ENCODE measurements at regions not wholly inside any gene's neighbourhood (a gene's known extent, or its start where the extent isn't known, plus 50 kb on each side); places are given as distances from the start of the nearest gene placed in this dataset.

DNA sequence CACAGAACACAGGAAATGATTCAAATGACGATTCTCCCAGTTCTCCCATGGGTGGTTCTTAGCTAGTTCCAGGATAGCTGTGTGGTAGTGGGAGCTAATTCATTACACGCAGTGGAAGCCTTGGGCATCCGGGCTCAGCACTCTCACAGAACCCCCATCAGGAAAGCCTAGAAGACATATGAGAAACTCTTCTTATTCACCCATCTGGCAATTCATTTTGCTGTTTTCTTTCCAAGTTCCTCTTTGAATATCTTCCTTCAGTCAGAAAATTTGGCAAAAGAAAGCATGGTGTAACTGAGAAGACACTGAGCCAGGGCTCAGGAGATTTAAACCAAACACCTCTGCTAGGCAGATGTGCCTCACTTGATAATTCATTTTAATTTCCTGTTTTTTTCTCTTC lies 85.2 kb upstream of the FN1 start:
- no peak for DNase-seq (ENCODE audit: low spot score)
- H3K27ac ChIP-seq: no peak overlapping the region
- H3K9me3 ChIP-seq: no peaks in the 10 kb centered on the region
- no peak for TF ChIP-seq CTCF (IDR thresholded peaks at IDR 0.05)
- TF ChIP-seq POLR2AphosphoS5 (IDR thresholded peaks at IDR 0.05): no peak
- H3K4me1 ChIP-seq (replicated peaks): no peaks in the 10 kb centered on the region
- no peak overlapping the region for H3K4me3 ChIP-seq
- WGBS: 89% methylated on average over 3 of the region's 3 CpGs
- no peaks in the 10 kb centered on the region for H3K27me3 ChIP-seq (replicated peaks; ENCODE audit: insufficient read depth)
- H3K36me3 ChIP-seq: no peaks in the 10 kb centered on the region
- intact Hi-C loops (cut with DNase I): no loop called here

DNA sequence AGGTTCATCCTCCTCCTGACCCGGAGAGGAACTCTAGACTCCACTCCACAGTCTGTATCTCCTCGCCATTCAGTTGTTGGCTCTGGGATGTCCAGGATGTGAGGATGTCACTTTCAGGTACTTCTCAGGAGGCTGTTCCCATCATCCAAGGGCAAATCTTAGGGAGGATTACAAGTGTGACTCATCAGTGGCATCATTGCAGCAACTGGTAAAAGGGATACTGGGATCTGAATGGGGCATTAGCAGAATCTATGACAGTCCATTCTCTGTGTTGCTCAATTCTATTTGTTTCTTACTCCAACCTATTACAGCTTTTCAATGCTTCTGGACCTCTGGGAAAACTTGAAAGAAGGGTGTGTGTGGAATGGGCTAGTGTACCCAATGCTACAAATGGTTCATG lies 81.5 kb upstream of the FN1 start:
- intact Hi-C loops (cut with DNase I): no loop called here
- Histone ChIP-seq H3K4me1 (replicated peaks) (no peaks in the 10 kb centered on the region), H3K27ac (no peak overlapping the region), H3K36me3 (no peaks in the 10 kb centered on the region), H3K9me3 (no peaks in the 10 kb centered on the region), H3K27me3 (replicated peaks; ENCODE audit: insufficient read depth) (no peaks in the 10 kb centered on the region), H3K4me3 (no peak overlapping the region)
- WGBS: 77% methylated on average over 2 of the region's 2 CpGs
- no peak for TF ChIP-seq CTCF (IDR thresholded peaks at IDR 0.05)
- TF ChIP-seq POLR2A (IDR thresholded peaks at IDR 0.05): no peak
- no peak for TF ChIP-seq POLR2AphosphoS5 (IDR thresholded peaks at IDR 0.05)
- no peak for DNase-seq (ENCODE audit: low spot score)

GRCh38 chr2:215514516-215514915 lies 78.6 kb upstream of the FN1 start:
- Histone ChIP-seq H3K27ac (no peak overlapping the region), H3K9me3 (no peaks in the 10 kb centered on the region), H3K27me3 (replicated peaks; ENCODE audit: insufficient read depth) (no peaks in the 10 kb centered on the region), H3K4me3 (no peak overlapping the region), H3K36me3 (no peaks in the 10 kb centered on the region), H3K4me1 (replicated peaks) (no peaks in the 10 kb centered on the region)
- DNase-seq (ENCODE audit: low spot score): no peak
- no peak for TF ChIP-seq POLR2A (IDR thresholded peaks at IDR 0.05)
- no peak for TF ChIP-seq CTCF (IDR thresholded peaks at IDR 0.05)
- no peak for TF ChIP-seq POLR2AphosphoS5 (IDR thresholded peaks at IDR 0.05)
- WGBS: 97% methylated on average over 16 of the region's 16 CpGs
- intact Hi-C loops (cut with DNase I): no loop called here

DNA sequence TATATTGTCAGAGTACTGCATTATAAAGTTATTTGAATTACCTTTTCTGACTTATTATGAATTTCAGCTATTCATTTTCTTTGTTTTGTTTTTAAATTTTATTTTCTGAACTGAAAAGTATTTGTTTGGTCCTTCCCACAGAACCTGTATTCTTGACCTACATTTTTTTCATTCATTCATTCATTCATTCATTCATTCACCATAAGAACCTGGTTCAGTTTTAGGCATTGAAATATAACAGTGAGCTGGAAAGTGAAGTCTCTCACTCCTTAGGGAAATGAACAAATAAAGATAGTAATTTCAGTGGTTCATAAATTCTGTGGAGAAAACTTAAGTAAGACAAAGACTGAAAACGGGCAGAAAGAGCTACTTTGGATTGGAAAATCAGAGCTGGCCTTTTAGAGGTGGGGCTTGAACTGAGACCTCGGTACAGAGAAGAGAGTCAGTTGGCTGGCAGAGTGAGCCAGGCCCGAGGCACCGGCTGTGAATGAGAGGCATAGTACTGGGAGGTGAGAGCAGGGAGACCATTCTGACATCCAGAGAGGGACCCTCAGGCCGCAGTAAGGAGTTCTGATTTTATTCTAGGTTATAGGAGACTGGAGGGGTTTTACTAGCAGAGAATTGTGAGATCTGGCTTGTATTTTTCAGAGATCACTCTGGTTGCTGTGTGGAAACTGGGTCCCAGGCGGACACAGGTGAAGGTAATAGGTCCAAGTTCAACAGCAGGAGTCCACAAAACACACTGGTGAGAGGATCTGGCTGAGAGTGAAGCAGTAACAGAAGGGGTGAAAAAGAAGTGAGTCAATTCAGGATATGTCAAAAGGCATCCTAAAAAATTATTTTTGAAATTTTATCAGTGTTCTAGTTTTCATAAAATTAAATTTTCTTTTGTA lies 75.8 kb upstream of the FN1 start:
- Histone ChIP-seq H3K36me3 (no peaks in the 10 kb centered on the region), H3K9me3 (no peaks in the 10 kb centered on the region), H3K4me3 (no peak overlapping the region), H3K4me1 (replicated peaks) (no peaks in the 10 kb centered on the region), H3K27me3 (replicated peaks; ENCODE audit: insufficient read depth) (no peaks in the 10 kb centered on the region), H3K27ac (no peak overlapping the region)
- no peak for TF ChIP-seq POLR2A (IDR thresholded peaks at IDR 0.05)
- no peak for TF ChIP-seq POLR2AphosphoS5 (IDR thresholded peaks at IDR 0.05)
- no peak for TF ChIP-seq CTCF (IDR thresholded peaks at IDR 0.05)
- intact Hi-C loops (cut with DNase I): no loop called here
- no peak for DNase-seq (ENCODE audit: low spot score)
- 86% methylated on average over 6 of the region's 6 CpGs for WGBS

- Histone ChIP-seq H3K27ac (no peak overlapping the region), H3K4me1 (replicated peaks) (no peaks in the 10 kb centered on the region), H3K36me3 (no peaks in the 10 kb centered on the region), H3K4me3 (no peak overlapping the region), H3K9me3 (no peaks in the 10 kb centered on the region), H3K27me3 (replicated peaks; ENCODE audit: insufficient read depth) (no peaks in the 10 kb centered on the region)
- WGBS: 41% methylated on average over 3 of the region's 3 CpGs
- intact Hi-C loops (cut with DNase I): no loop called here
- TF ChIP-seq POLR2AphosphoS5 (IDR thresholded peaks at IDR 0.05) (no peak), CTCF (IDR thresholded peaks at IDR 0.05) (no peak), POLR2A (IDR thresholded peaks at IDR 0.05) (no peak)
- DNase-seq (ENCODE audit: low spot score): no peak
These were observed 72.0 kb upstream of the FN1 start for GRCh38 chr2:215507836-215508235.
